GM18870 (cell line): ENCODE measurements at regions not wholly inside any gene's neighbourhood (a gene's known extent, or its start where the extent isn't known, plus 50 kb on each side); places are given as distances from the start of the nearest gene placed in this dataset.
"Not testable (repeated sequence)": the region's sequence is repeated elsewhere in the genome, so short reads cannot be mapped to it uniquely, and the experiment has no call there.

ENCODE experiments used
- ATAC-seq: cut with Tn5 transposase; IDR thresholded peaks from one replicate; pipeline ENCODE4 v1.9.1; 2021; ENCODE audit warnings: moderate library complexity; ENCODE audit not compliant: unreplicated experiment

DNA sequence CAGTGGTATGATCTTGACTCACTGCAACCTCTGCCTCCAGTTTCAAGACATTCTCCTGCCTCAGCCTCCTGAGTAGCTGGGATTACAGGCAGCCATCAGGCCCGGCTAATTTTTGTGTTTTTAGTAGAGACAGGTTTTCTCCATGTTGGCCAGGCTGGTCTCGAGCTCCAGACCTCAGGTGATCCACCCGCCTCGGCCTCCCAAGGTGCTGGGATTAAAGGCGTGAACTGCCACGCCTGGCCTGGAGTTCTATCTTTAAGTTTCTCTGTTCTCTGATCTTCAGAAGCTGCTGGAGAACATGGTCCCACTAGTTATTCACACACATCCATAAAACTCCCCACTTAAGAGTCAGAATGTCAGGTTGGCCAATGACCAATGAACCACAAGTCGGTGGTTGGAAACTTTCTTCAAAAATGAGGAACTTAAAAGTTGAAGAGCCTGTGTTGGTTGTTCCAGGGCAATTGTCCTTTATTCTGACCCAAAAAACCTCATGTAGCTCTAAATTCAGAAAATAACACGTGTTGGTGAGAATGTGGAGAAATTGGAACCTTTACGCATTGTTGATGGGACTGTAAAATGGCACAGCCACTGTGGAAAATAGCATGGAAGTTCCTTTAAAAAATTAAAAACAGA, 55.9 kb upstream of the PIK3CB start:
- ATAC-seq, result peak; percentile 84

DNA sequence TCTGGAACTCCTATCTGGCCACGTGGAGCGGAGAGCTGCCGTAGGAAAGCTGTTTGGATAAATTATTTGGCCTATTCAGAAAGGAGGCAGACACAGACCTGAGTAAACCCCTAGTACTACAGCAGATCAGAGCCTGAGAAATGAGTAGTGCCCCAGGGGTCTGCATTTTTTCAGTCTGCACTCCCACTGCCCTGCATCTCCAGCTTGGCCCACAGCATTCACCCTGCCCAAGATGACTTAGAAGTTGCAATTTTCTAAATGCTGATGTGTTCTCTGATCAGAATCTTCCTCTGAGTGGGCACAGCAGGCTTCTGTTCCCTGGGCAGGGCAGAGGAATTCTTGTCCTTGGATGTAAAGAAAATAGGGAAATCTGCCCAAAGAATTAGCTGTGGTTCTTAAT, 55.1 kb upstream of the PIK3CB start:
- no peak for ATAC-seq

DNA sequence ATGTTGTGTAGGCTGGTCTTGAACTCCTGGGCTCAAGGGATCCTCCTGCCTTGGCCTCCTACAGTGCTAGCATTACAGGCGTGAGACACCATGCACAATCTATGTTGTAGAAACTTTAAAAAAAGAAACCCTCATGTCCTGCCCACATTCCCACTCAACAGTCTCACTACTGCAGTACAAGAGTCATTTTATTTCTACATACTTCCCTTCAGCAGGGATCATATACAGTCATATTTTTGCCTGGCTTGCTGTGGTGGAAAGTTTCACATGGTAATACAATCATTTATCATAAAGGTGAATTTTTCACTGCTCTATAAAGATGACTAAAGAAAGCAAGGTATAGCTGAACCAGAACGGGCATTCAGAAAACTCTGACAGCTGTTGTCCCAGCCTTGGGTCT, 53.8 kb upstream of the PIK3CB start:
- no peak for ATAC-seq

DNA sequence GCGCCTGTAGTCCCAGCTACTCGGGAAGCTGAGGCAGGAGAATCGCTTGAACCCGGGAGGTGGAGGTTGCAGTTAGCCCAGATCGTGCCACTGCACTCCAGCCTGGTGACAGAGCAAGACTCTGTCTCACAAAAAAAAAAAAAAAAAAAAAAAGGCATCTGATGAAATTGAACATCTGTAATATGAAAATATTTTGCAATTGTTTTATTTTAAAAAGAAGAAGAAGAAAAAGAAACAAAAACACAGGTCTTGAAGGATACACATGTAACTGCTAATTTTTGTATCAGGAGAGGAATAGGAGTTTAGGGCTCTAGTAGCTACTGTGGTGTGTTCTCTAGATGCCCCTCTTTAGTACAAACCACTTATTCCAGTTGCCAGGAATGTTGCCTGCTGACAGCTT, 51.4 kb upstream of the PIK3CB start:
- not testable (repeated sequence) for ATAC-seq
